ENCODE measurements at regions not wholly inside any gene's neighbourhood (a gene's known extent, or its start where the extent isn't known, plus 50 kb on each side); places are given as distances from the start of the nearest gene placed in this dataset.
A peak's percentile ranks its signal among the peaks of the same experiment; 100 is the strongest.

GRCh38 chr14:51400139-51400538 lies 160.1 kb downstream of the TMX1 start:
- DNase-seq = no peak

GRCh38 chr14:51401272-51401671 lies 161.2 kb downstream of the TMX1 start:
- no peak for DNase-seq

DNA sequence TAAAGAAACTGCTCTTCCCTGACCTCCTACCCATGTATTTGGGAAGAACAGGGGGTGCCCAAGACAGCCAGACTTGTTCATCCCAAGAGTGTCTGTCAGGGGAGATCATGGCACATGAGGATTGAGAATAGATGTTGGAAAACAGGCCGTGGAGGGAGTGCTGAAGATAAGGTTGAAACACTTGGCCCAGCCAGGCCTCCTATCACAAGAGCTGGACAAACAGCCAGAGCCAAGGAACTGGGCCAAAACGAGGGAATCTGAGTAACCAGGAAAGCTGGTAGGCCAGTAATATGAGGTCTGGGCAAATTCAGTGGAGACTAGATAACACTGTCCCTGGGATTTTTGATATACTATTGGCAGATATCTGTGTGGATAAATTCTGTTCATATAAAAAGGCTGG lies 161.7 kb downstream of the TMX1 start:
- no peak for DNase-seq

GRCh38 chr14:51410897-51411296 lies 170.8 kb downstream of the TMX1 start:
- no peak for DNase-seq

- peak; percentile 2 for DNase-seq
Measured at GRCh38 chr14:51419685-51420084, 179.6 kb downstream of the TMX1 start.

GRCh38 chr14:51422704-51423103 lies 182.7 kb downstream of the TMX1 start:
- DNase-seq = no peak

DNA sequence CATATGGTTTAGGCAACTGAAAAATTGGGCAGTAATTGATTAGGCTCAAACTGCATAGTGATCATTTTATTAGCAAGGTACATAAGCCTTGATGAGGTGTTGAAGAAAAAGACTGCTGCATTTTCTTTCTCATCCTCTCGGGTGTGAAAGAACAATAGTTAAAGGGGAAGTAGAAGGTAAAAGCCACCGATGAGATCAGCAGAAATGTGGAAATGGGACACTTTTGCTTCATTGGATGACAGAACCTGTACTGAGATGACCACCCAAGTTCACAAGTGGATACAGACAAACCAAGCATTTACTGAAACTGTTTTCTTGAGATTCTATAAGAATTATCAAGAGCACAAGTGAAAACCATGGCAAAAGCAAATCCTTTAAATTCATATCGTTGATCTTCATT lies 184.0 kb downstream of the TMX1 start:
- no peak for DNase-seq

- DNase-seq = no peak
Measured at GRCh38 chr14:51424561-51425251, 184.7 kb downstream of the TMX1 start.

DNA sequence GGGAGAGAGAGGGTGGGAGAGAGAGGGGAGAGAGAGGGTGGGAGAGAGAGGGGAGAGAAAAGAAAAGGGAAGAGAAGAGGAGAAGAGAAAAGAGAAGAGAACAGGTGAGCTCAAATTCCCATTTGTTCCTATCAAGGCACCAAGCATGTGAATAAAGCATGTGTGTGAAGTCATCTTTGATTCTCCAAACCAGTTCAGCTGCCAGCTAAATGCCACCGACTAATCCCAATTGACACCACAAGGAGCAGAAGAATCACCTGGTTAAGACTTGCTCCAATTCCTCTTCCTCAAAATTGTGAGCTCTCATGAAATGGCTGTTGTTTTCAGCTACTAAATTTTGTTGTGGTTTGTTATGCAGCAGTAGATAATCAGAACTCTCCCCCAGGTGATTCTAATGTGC lies 188.9 kb downstream of the TMX1 start:
- DNase-seq = no peak

- no peak for DNase-seq
Measured at GRCh38 chr14:51430079-51430478, 190.0 kb downstream of the TMX1 start.

GRCh38 chr14:51430633-51431032 lies 190.6 kb downstream of the TMX1 start:
- no peak for DNase-seq

GRCh38 chr14:51431033-51431709 lies 191.1 kb downstream of the TMX1 start:
- no peak for DNase-seq

GRCh38 chr14:51431741-51432140 lies 191.7 kb downstream of the TMX1 start:
- DNase-seq = no peak

- DNase-seq = no peak
Measured at GRCh38 chr14:51432302-51432948, 192.4 kb downstream of the TMX1 start.

GRCh38 chr14:51436630-51437029 lies 196.6 kb downstream of the TMX1 start:
- DNase-seq = no peak

DNA sequence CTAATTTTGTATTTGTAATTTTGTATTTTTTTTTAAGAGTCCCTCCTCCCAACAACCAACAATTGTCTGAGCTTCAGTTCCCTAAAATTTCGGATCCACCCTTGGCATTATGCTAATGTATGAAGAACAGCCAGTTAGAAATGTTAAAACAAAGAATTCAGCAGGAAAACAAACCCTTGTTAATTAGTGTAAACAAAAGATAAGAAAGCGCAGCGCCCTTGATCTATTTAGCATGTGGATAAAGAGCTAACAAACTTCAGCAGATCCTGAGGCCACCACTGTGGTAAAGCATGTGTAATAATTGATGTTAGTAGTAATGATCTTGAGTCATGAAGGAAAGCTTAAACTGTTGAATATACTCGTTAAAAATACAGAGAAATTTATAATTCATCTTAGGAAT lies 199.8 kb downstream of the TMX1 start:
- DNase-seq = no peak

- no peak for DNase-seq
Measured at GRCh38 chr14:51441001-51441400, 201.0 kb downstream of the TMX1 start.

GRCh38 chr14:51442513-51443175 lies 202.6 kb downstream of the TMX1 start:
- no peak for DNase-seq

DNA sequence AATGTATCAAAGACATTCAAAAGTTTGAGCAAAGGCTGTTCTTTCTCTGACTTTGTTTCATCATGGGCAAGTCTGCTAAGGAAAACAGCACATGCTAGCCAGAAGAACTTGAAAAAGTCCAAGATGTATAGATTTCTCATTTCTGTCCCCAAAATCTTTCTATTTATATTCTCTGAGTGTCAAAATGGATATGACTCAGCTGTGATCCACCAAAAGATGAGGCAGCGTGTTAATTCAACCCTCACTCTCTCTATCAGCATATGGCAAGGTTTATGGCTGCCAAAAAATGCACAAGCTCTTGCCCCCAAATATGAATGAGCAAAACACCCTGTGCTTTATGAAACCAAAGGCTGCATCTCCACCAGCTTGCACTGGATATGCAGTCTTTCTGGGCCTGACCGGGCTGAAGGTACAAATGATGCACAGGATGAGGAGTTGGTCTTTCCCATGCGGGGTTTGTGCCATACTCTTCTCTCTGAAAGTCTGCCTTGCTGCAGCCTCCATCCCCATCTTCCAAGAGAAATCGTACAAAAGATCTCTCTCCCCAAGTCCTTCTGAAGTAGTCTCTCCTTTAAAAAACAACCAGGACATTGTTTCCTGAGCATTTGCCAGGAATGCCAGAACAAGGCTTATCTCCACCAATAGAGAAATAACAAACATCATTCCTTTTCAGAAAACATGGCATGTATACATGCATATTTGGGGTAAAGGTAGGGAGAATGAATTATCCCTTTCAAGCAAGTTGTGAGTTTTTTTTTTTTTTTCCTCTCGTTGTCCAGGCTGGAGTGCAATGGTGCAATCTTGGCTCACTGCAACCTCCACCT lies 203.4 kb downstream of the TMX1 start:
- no peak for DNase-seq

GRCh38 chr14:51444353-51445000 lies 204.4 kb downstream of the TMX1 start:
- no peak for DNase-seq

DNA sequence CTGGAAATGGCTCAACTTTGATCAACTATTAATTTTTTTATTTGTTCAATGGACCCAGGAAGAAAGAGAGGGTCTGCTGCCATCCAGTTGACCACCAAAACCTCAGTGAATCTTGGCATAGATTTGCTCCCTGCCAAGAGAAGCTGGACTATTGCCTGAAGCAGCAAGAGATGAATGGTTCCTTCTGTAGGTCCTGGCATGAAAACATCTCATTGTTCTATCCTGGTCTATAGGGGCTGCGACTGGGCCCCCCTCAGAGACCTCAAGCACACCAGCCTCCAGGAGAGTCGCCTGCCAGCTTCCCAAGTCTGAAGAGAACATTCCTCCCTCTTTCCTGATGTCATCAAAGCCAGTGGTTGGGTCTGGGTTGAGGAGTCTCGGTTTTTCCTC lies 204.9 kb downstream of the TMX1 start:
- DNase-seq = no peak

DNA sequence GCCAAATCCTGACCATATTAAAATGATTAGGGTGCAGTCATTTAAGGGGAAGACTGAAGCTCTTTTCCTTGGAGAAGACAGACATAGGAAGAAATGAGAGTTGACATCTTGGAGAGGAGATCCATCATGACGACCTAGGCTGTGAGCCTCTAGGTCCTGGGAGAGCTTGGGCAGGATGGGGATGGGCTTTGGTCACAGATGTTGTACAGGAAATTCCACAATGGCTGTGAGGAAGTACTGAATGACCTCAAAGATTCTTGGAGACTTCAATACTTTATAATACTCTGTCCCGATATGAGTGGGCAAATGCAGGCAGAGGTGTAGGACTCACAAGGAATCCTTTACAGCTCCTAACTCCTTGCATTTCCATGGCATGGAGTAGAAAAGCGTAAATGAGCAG lies 204.9 kb upstream of the FRMD6 start:
- no peak for DNase-seq

All from hematopoietic multipotent progenitor cell treated with erythropoietin and hydrocortisone succinate and interleukin-3 and kit ligand, for 8 days (in vitro differentiated cells).